IMR-90 (cell line): ENCODE measurements at regions not wholly inside any gene's neighbourhood (a gene's known extent, or its start where the extent isn't known, plus 50 kb on each side); places are given as distances from the start of the nearest gene placed in this dataset.

ENCODE experiments used
- ATAC-seq: fragments of 200-7000 bp; cut with Tn5 transposase; 2 replicates; pipeline ENCODE4 v1.9.1; 2020; ENCODE audit warnings: low read depth, mild to moderate bottlenecking, moderate library complexity
- BruUV-seq: library from RNA; stranded (reverse); fragments of 400-500 nt; replicated peaks from 2 replicates; lab custom pipeline; 2021; lab: Mats Ljungman, UMichigan
- CTCF ChIA-PET: fragments of 300-600 bp; formaldehyde crosslinking; extraction: SDS; loops from one replicate; lab custom pipeline; 2021; ENCODE audit warnings: antibody characterized with exemption; lab: Yijun Ruan, JAX
- POLR2A ChIA-PET: fragments of 300-600 bp; sonication (Branson Sonifier 250); formaldehyde crosslinking; loops from one replicate; lab custom pipeline; 2022; ENCODE audit warnings: antibody characterized with exemption; ENCODE audit not compliant: unreplicated experiment; lab: Charles Lee
- DNase-seq: peaks from one replicate; pipeline ENCODE4 v3.0.0; 2013
- H2AFZ ChIP-seq: replicated peaks from 2 replicates; pipeline ENCODE3; 2013; ENCODE audit warnings: low read length, mild to moderate bottlenecking; ENCODE audit not compliant: poor library complexity
- H2AK5ac ChIP-seq: 2 replicates; pipeline ENCODE4 v1.6.1; 2013; ENCODE audit warnings: low read depth, low read length, inconsistent platforms
- H2AK9ac ChIP-seq: replicated peaks from 2 replicates; pipeline ENCODE3; 2013; ENCODE audit warnings: mild to moderate bottlenecking, low read depth, low read length, moderate library complexity; ENCODE audit not compliant: poor library complexity
- H2BK120ac ChIP-seq: 2 replicates; pipeline ENCODE4 v1.6.1; 2013; ENCODE audit warnings: low read depth, low read length, inconsistent platforms
- H2BK15ac ChIP-seq: 3 replicates; pipeline ENCODE4 v1.6.1; 2013; ENCODE audit warnings: low read depth, low read length, inconsistent platforms
- H2BK20ac ChIP-seq: 2 replicates; pipeline ENCODE4 v1.6.1; 2013; ENCODE audit warnings: low read depth, mild to moderate bottlenecking, inconsistent platforms, low read length, moderate library complexity
- H2BK5ac ChIP-seq: 2 replicates; pipeline ENCODE4 v1.6.1; 2013; ENCODE audit warnings: mild to moderate bottlenecking, low read depth, low read length, inconsistent platforms; ENCODE audit not compliant: poor library complexity, severe bottlenecking
- H3K14ac ChIP-seq: replicated peaks from 2 replicates; pipeline ENCODE4 v1.6.1; 2013; ENCODE audit warnings: low read depth, low read length, inconsistent platforms
- H3K18ac ChIP-seq: 2 replicates; pipeline ENCODE4 v1.6.1; 2013; ENCODE audit warnings: low read depth, low read length, control low read depth
- H3K23ac ChIP-seq: 2 replicates; pipeline ENCODE4 v1.6.1; 2013; ENCODE audit warnings: low read depth, low read length, inconsistent platforms
- H3K27ac ChIP-seq: 2 replicates; pipeline ENCODE4 v1.5.1; 2013; ENCODE audit warnings: mild to moderate bottlenecking, control low read depth, low read length; ENCODE audit not compliant: insufficient read depth
- H3K27me3 ChIP-seq: 2 replicates; pipeline ENCODE4 v1.6.1; 2013; ENCODE audit warnings: low read length; ENCODE audit not compliant: control insufficient read depth, insufficient read depth
- H3K36me3 ChIP-seq: 2 replicates; pipeline ENCODE4 v1.6.1; 2013; ENCODE audit warnings: low read length, mixed read lengths; ENCODE audit not compliant: control insufficient read depth, insufficient read depth
- H3K4ac ChIP-seq: 2 replicates; pipeline ENCODE4 v1.6.1; 2013; ENCODE audit warnings: low read depth, low read length, inconsistent platforms
- H3K4me1 ChIP-seq: 2 replicates; pipeline ENCODE4 v1.6.1; 2013; ENCODE audit warnings: low read length, mixed read lengths; ENCODE audit not compliant: control insufficient read depth, insufficient read depth
- H3K4me2 ChIP-seq: 2 replicates; pipeline ENCODE4 v1.6.1; 2013; ENCODE audit warnings: low read depth, mild to moderate bottlenecking, control low read depth, low read length, moderate library complexity
- H3K4me3 ChIP-seq: 2 replicates; pipeline ENCODE4 v1.5.1; 2013; ENCODE audit warnings: low read depth, mild to moderate bottlenecking, control low read depth, low read length, moderate library complexity; ENCODE audit not compliant: insufficient read depth
- H3K56ac ChIP-seq: 2 replicates; pipeline ENCODE4 v1.6.1; 2013; ENCODE audit warnings: low read length, inconsistent platforms; ENCODE audit not compliant: insufficient read depth; ENCODE audit errors: extremely low read depth
- H3K79me1 ChIP-seq, 2 experiments: 2 replicates each; pipeline ENCODE4 v1.6.1; 2013; ENCODE audit warnings: low read length in 2 of 2, inconsistent platforms in 1 of 2, low read depth in 1 of 2
- H3K9ac ChIP-seq: 2 replicates; pipeline ENCODE4 v1.6.1; 2013; ENCODE audit warnings: low read depth, low read length, control low read depth
- H3K9me1 ChIP-seq: 2 replicates; pipeline ENCODE4 v1.6.1; 2013; ENCODE audit warnings: low read length, inconsistent platforms; ENCODE audit not compliant: insufficient read depth
- H3K9me3 ChIP-seq: 2 replicates; pipeline ENCODE4 v1.6.1; 2013; ENCODE audit warnings: low read length; ENCODE audit not compliant: control insufficient read depth, insufficient read depth
- H4K20me1 ChIP-seq: 2 replicates; pipeline ENCODE4 v1.6.1; 2013; ENCODE audit warnings: low read length, inconsistent platforms; ENCODE audit not compliant: insufficient read depth
- H4K5ac ChIP-seq: 2 replicates; pipeline ENCODE4 v1.6.1; 2013; ENCODE audit warnings: mild to moderate bottlenecking, low read depth, low read length, control low read depth
- H4K8ac ChIP-seq, 2 experiments: 2 replicates each; pipeline ENCODE4 v1.6.1; 2013; ENCODE audit warnings: low read depth in 2 of 2, low read length in 2 of 2, control low read depth in 1 of 2, inconsistent platforms in 1 of 2
- H4K91ac ChIP-seq: 2 replicates; pipeline ENCODE4 v1.6.1; 2013; ENCODE audit warnings: low read depth, low read length, inconsistent platforms; ENCODE audit not compliant: insufficient read depth
- BHLHE40 ChIP-seq: fragments of 150-350 bp; IDR thresholded peaks from 2 replicates; pipeline ENCODE4 v1.6.1; 2016; ENCODE audit warnings: mild to moderate bottlenecking, low read depth, low read length
- CEBPB ChIP-seq: IDR thresholded peaks from 2 replicates; pipeline ENCODE4 v1.6.1; 2012; ENCODE audit warnings: low read depth, low read length, improper control_type of control experiment
- CHD1 ChIP-seq: IDR thresholded peaks from 2 replicates; pipeline ENCODE4 v1.6.1; 2012; ENCODE audit warnings: low read depth, low read length, improper control_type of control experiment
- FOS ChIP-seq: fragments of 150-350 bp; IDR thresholded peaks from 2 replicates; pipeline ENCODE4 v1.6.1; 2016; ENCODE audit warnings: low read depth, low read length
- MAZ ChIP-seq: IDR thresholded peaks from 2 replicates; pipeline ENCODE4 v1.6.1; 2012; ENCODE audit warnings: low read depth, mild to moderate bottlenecking, low read length, improper control_type of control experiment, moderate library complexity, borderline replicate concordance
- NFE2L2 ChIP-seq: fragments of 150-350 bp; IDR thresholded peaks from 2 replicates; pipeline ENCODE4 v1.6.1; 2016; ENCODE audit warnings: low read depth, mild to moderate bottlenecking, low read length
- POLR2A ChIP-seq: IDR thresholded peaks from 2 replicates; pipeline ENCODE4 v1.6.1; 2012; ENCODE audit warnings: mild to moderate bottlenecking, low read depth, low read length
- RAD21 ChIP-seq: IDR thresholded peaks from 2 replicates; pipeline ENCODE4 v1.6.1; 2012; ENCODE audit warnings: low read length, improper control_type of control experiment
- RFX5 ChIP-seq: IDR thresholded peaks from 2 replicates; pipeline ENCODE4 v1.8.0; 2012; ENCODE audit warnings: low read depth, mild to moderate bottlenecking, low read length, moderate library complexity
- SMC3 ChIP-seq: fragments of 150-350 bp; IDR thresholded peaks from 2 replicates; pipeline ENCODE4 v1.6.1; 2016; ENCODE audit warnings: low read depth, mild to moderate bottlenecking, antibody characterized with exemption, low read length, moderate library complexity
- USF2 ChIP-seq: fragments of 150-350 bp; IDR thresholded peaks from 2 replicates; pipeline ENCODE4 v1.6.1; 2017; ENCODE audit warnings: mild to moderate bottlenecking, antibody characterized with exemption, low read length, low read depth
- WGBS, 2 experiments: methylation state at CpG; one replicate each; pipeline versions ENCODE4 v1.1.5 to v1.1.7; 2013; ENCODE audit warnings: missing lambda C conversion rate in 2 of 2; ENCODE audit not compliant: insufficient read length in 1 of 2; ENCODE audit errors: extremely low coverage in 2 of 2; 5-methylcytosine and 5-hydroxymethylcytosine counted together
- dilution Hi-C: fragments of 300-500 bp; cut with HindIII; formaldehyde crosslinking; loops from one replicate; pipeline ENCODE4 v1.14.3; 2018; ENCODE audit warnings: low sequenced_read_pairs; ENCODE audit not compliant: unreplicated experiment
- in situ Hi-C: fragments of 300-500 bp; cut with MboI; formaldehyde crosslinking; loops from 3 replicates; pipeline ENCODE4 v1.14.3; 2019; ENCODE audit warnings: low sequenced_read_pairs, inconsistent platforms, mixed read lengths
- intact Hi-C: fragments of 100-400 bp; cut with micrococcal nuclease; formaldehyde crosslinking; loops from 2 replicates; pipeline ENCODE4 v1.10.0; 2022

- Histone ChIP-seq H3K79me1 (no peaks in the 10 kb centered on the region), H2AK5ac (no peak overlapping the region), H3K4me2 (no peak overlapping the region), H3K14ac (no peak overlapping the region), H3K4me3 (no peak overlapping the region), H4K8ac (no peak overlapping the region), H3K9me3 (no peaks in the 10 kb centered on the region), H4K5ac (no peak overlapping the region), H3K56ac (no peak overlapping the region), H3K9me1 (no peaks in the 10 kb centered on the region), H3K36me3 (no peaks in the 10 kb centered on the region), H2BK120ac (no peak overlapping the region), H3K9ac (no peak overlapping the region), H4K20me1 (no peaks in the 10 kb centered on the region), H3K23ac (no peak overlapping the region), H2BK15ac (no peak overlapping the region), H2BK5ac (no peak overlapping the region), H2BK20ac (no peak overlapping the region), H2AFZ (no peak overlapping the region), H3K18ac (no peak overlapping the region), H2AK9ac (no peak overlapping the region), H3K27ac (no peak overlapping the region), H3K4me1 (no peaks in the 10 kb centered on the region; the same call in 1 of the 2 replicates), H3K27me3 (peaks cover 1% of the 10 kb centered on the region), H3K4ac (no peak overlapping the region), H4K91ac (no peak overlapping the region)
- WGBS, 2 experiments: 81% methylated on average over 5 of the region's 6 CpGs; no CpG with 5 or more reads in 1 of the 2 experiments
- POLR2A ChIA-PET: no interaction called here
- CTCF ChIA-PET: interaction anchor here (1.3 kb wide), 1 partner anchor 12 kb away, joined by 3 read pairs; no protein-coding TSS in a partner anchor
- TF ChIP-seq FOS: no peak
- TF ChIP-seq BHLHE40: no peak
- no peak for TF ChIP-seq POLR2A
- no peak for TF ChIP-seq USF2
- no peak for TF ChIP-seq SMC3
- no peak for TF ChIP-seq MAZ
- no peak for TF ChIP-seq CHD1
- TF ChIP-seq CEBPB: no peak
- no peak for TF ChIP-seq RAD21
- no peak for TF ChIP-seq RFX5
- no peak for TF ChIP-seq NFE2L2
- BruUV-seq: no TSS peak
- in situ Hi-C loops (no loop called here), dilution Hi-C loops (no loop called here), intact Hi-C loops (no loop called here)
- DNase-seq: no peak
- ATAC-seq: no peak; the same call in 1 of the 2 replicates
Observed at GRCh38 chr11:115776916-115777315, 272.7 kb upstream of the CADM1 start.
